IPS-15b (cell line): ENCODE measurements at regions not wholly inside any gene's neighbourhood (a gene's known extent, or its start where the extent isn't known, plus 50 kb on each side); places are given as distances from the start of the nearest gene placed in this dataset.
"Not testable (repeated sequence)": the region's sequence is repeated elsewhere in the genome, so short reads cannot be mapped to it uniquely, and the experiment has no call there.

Source experiments
- H3K27me3 ChIP-seq: one replicate; pipeline ENCODE4 v1.6.1; 2013; ENCODE audit warnings: low read length; ENCODE audit not compliant: control insufficient read depth, insufficient read depth
- H3K36me3 ChIP-seq: one replicate; pipeline ENCODE4 v1.6.1; 2013; ENCODE audit warnings: low read length; ENCODE audit not compliant: control insufficient read depth, insufficient read depth
- H3K4me1 ChIP-seq: one replicate; pipeline ENCODE4 v1.6.1; 2013; ENCODE audit warnings: mild to moderate bottlenecking, low read length; ENCODE audit not compliant: control insufficient read depth, insufficient read depth
- H3K4me3 ChIP-seq: one replicate; pipeline ENCODE4 v1.5.1; 2013; ENCODE audit warnings: low read depth, low read length
- H3K9ac ChIP-seq: one replicate; pipeline ENCODE4 v1.6.1; 2013; ENCODE audit warnings: low read depth, mild to moderate bottlenecking, low read length
- H3K9me3 ChIP-seq: one replicate; pipeline ENCODE4 v1.6.1; 2013; ENCODE audit warnings: mild to moderate bottlenecking, low read length; ENCODE audit not compliant: control insufficient read depth, insufficient read depth

DNA sequence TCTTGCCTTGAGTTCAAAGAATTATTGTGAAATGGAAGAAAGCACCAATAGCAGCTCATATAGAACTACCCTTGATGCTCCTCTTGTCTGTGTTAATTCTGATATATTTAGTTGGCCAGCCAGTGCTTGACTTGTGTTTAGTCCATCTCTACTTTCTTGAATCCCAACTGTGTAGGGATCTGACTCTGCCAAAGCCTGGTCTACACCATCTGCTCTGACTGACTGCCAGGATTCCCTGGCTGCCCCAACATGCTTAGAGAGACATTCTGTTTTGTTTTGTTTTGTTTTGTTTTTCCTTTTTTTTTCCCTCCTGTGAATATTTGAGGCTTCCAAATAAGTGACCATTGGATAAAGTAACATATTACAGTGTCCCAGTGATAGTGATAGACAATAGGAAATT is 953.7 kb upstream of the MANEA start:
- Histone ChIP-seq H3K9me3 (no peaks in the 10 kb centered on the region), H3K4me3 (no peak overlapping the region), H3K4me1 (no peaks in the 10 kb centered on the region), H3K36me3 (no peaks in the 10 kb centered on the region), H3K9ac (no peak overlapping the region), H3K27me3 (no peaks in the 10 kb centered on the region)

DNA sequence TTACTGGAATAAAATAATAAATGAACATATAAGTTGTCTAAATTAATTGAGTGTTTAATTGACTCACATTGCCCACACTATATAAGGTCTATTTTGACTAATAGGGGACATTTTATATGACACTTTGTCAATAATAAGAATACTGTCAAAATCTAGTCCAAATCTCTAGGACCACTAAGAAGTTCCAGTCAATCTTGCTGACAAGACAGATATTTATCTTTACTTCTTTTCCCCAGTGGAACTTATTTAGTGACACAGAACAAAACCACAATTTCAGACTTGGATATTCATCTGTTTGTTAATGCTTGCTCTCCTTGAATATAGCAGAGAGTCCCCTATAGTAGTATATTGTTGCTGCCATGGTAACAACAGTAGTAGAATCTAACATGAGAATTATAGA is 954.6 kb upstream of the MANEA start:
- no peak overlapping the region for H3K9ac ChIP-seq
- no peaks in the 10 kb centered on the region for H3K36me3 ChIP-seq

GRCh38 chr6:94600636-94601035 is 976.7 kb upstream of the MANEA start:
- Histone ChIP-seq H3K9ac (no peak overlapping the region), H3K36me3 (no peaks in the 10 kb centered on the region), H3K4me3 (no peak overlapping the region), H3K4me1 (no peaks in the 10 kb centered on the region), H3K9me3 (peaks cover 4% of the 10 kb centered on the region), H3K27me3 (no peaks in the 10 kb centered on the region)

More for the DNA sequence above, 954.6 kb upstream of the MANEA start:
- H3K9me3 ChIP-seq, result no peaks in the 10 kb centered on the region
- H3K27me3 ChIP-seq, result no peaks in the 10 kb centered on the region
- H3K4me1 ChIP-seq, result no peaks in the 10 kb centered on the region
- H3K4me3 ChIP-seq, result no peak overlapping the region

GRCh38 chr6:94597487-94597886 is 979.8 kb upstream of the MANEA start:
- H3K4me1 ChIP-seq, result no peaks in the 10 kb centered on the region
- H3K9me3 ChIP-seq, result no peaks in the 10 kb centered on the region
- H3K36me3 ChIP-seq, result no peaks in the 10 kb centered on the region
- no peak overlapping the region for H3K9ac ChIP-seq
- H3K27me3 ChIP-seq, result no peaks in the 10 kb centered on the region
- H3K4me3 ChIP-seq, result no peak overlapping the region

GRCh38 chr6:94590416-94590815 is 986.9 kb upstream of the MANEA start:
- H3K36me3 ChIP-seq, result no peaks in the 10 kb centered on the region
- H3K9me3 ChIP-seq, result no peaks in the 10 kb centered on the region
- no peak overlapping the region for H3K4me3 ChIP-seq
- H3K9ac ChIP-seq, result no peak overlapping the region
- H3K27me3 ChIP-seq, result no peaks in the 10 kb centered on the region
- no peaks in the 10 kb centered on the region for H3K4me1 ChIP-seq

DNA sequence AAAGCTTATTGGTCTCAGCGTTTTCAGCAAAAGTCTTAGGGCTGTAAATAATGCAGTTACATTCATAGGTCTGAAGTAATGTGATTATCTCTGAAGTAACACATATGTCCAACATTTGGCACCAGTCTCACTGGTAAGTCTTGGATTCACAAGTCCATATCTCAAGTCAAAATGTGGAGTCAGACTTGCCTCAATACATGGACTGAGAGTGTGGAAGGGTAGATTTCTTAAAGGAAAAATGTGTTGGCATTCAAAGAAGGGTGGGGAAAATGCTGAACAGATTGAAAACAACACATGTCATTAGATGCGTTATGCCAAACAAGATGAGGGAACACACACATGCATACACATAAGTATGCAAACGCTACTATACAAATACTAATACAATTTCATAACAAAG is 989.0 kb upstream of the MANEA start:
- H3K27me3 ChIP-seq, result no peaks in the 10 kb centered on the region
- no peak overlapping the region for H3K4me3 ChIP-seq
- H3K9me3 ChIP-seq, result no peaks in the 10 kb centered on the region
- H3K4me1 ChIP-seq, result no peaks in the 10 kb centered on the region
- no peaks in the 10 kb centered on the region for H3K36me3 ChIP-seq
- no peak overlapping the region for H3K9ac ChIP-seq

- H3K4me1 ChIP-seq, result no peaks in the 10 kb centered on the region
- no peak overlapping the region for H3K4me3 ChIP-seq
- no peaks in the 10 kb centered on the region for H3K36me3 ChIP-seq
- H3K9ac ChIP-seq, result no peak overlapping the region
- H3K27me3 ChIP-seq, result no peaks in the 10 kb centered on the region
- H3K9me3 ChIP-seq, result no peaks in the 10 kb centered on the region
These were observed 993.1 kb upstream of the MANEA start for GRCh38 chr6:94584211-94584610.

GRCh38 chr6:94570581-94570980 is 1006.8 kb upstream of the MANEA start:
- Histone ChIP-seq H3K27me3 (no peaks in the 10 kb centered on the region), H3K36me3 (no peaks in the 10 kb centered on the region), H3K4me1 (no peaks in the 10 kb centered on the region), H3K9ac (no peak overlapping the region), H3K4me3 (no peak overlapping the region), H3K9me3 (no peaks in the 10 kb centered on the region)

- Histone ChIP-seq H3K4me3 (no peak overlapping the region), H3K27me3 (no peaks in the 10 kb centered on the region), H3K9me3 (no peaks in the 10 kb centered on the region), H3K4me1 (peaks cover 15% of the 10 kb centered on the region), H3K36me3 (no peaks in the 10 kb centered on the region), H3K9ac (no peak overlapping the region)
These were observed 1014.5 kb upstream of the MANEA start for GRCh38 chr6:94562846-94563245.

- H3K36me3 ChIP-seq, result no peaks in the 10 kb centered on the region
- H3K9me3 ChIP-seq, result no peaks in the 10 kb centered on the region
- no peak overlapping the region for H3K9ac ChIP-seq
- no peaks in the 10 kb centered on the region for H3K27me3 ChIP-seq
- H3K4me3 ChIP-seq, result peak overlapping the region; percentile 2
- H3K4me1 ChIP-seq, result peaks cover 15% of the 10 kb centered on the region
These were observed 1017.4 kb upstream of the MANEA start for GRCh38 chr6:94559829-94560537.

- peak overlapping the region; percentile 30 for H3K4me3 ChIP-seq
- peak overlapping the region; percentile 37 for H3K9ac ChIP-seq
These were observed 1020.1 kb upstream of the MANEA start for GRCh38 chr6:94557207-94557606.

DNA sequence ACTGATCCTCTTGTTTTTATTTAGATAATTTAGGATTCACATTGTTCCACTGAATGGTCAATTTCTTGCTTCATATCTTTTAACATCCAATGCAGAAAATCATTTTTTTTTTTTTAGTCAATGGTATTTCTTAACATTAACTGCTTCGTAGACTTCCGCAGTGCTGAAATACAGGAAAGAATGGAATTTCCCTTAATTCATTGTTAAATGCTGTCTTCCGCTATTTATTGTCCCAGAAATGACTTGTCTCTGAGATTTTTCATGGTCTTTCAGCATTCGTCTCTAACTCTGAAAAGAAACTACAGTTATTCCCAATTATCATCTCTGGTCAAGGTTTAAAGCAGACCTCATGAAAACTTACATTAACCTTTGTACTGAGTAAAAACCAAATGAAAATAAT is 1029.1 kb upstream of the MANEA start:
- Histone ChIP-seq H3K4me3 (no peak overlapping the region), H3K9me3 (no peaks in the 10 kb centered on the region), H3K4me1 (peaks cover 4% of the 10 kb centered on the region), H3K9ac (no peak overlapping the region), H3K27me3 (no peaks in the 10 kb centered on the region), H3K36me3 (no peaks in the 10 kb centered on the region)

More at GRCh38 chr6:94557207-94557606, 1020.1 kb upstream of the MANEA start:
- H3K27me3 ChIP-seq, H3K36me3 ChIP-seq, H3K9me3 ChIP-seq: not testable (repeated sequence)
- H3K4me1 ChIP-seq, result peaks cover 19% of the 10 kb centered on the region
